ENCODE measurements at regions not wholly inside any gene's neighbourhood (a gene's known extent, or its start where the extent isn't known, plus 50 kb on each side); places are given as distances from the start of the nearest gene placed in this dataset.

DNA sequence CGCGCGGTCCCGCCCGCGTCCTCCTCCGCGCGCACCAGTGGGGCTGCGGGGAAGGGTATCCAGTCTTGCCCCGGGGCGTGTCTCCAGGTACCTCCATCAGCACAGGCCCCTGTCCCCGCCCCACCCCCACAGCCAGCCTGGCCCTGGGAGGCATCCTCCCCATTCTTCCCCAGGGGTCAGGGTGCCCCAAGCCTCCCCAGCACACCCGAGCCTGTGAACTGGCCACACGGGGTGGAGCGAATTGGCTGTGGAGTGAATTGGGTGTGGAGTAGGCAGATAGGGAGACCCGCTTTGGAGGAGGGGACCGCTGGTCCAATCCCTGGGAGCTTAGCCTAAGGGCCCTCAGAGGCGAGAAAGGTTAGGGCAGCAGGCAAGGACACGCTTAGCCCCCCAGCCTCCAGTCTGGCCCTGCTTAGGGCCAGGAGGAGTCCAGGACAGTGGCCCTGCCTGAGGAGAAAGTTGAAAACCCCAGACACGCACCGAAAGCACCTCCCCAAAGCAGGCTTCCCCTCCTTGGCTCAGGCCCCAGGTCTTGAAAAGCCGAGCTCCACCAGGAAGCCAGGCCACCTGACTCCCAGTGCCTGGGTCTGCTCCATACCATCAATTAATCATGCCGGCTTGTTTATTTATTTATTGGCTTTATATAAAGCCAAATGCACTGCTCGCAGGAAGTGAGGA, 107.7 kb upstream of the SLC6A11 start:
- H3K4me3 ChIP-seq (ENCODE audit: low read depth in 2 of 2, low read length in 1 of 2): no peak overlapping the region; a peak in 1 of 4 replicates
- H3K9me3 ChIP-seq: no peaks in the 10 kb centered on the region
- 42% methylated on average over 18 of the region's 25 CpGs for WGBS (ENCODE audit: low lambda C conversion rate)
- no peak overlapping the region for H3K4me2 ChIP-seq
- H3K9ac ChIP-seq: no peak overlapping the region
- no peak for TF ChIP-seq NRF1 (IDR thresholded peaks at IDR 0.05; ENCODE audit: low read depth, low read length)
- TF ChIP-seq, protein P1, sequence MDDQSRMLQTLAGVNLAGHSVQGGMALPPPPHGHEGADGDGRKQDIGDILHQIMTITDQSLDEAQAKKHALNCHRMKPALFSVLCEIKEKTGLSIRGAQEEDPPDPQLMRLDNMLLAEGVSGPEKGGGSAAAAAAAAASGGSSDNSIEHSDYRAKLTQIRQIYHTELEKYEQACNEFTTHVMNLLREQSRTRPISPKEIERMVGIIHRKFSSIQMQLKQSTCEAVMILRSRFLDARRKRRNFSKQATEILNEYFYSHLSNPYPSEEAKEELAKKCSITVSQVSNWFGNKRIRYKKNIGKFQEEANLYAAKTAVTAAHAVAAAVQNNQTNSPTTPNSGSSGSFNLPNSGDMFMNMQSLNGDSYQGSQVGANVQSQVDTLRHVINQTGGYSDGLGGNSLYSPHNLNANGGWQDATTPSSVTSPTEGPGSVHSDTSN (IDR thresholded peaks at IDR 0.05): no peak
- no peak for TF ChIP-seq FOXJ3 (CRISPR knock-in tag; IDR thresholded peaks at IDR 0.05)
- TF ChIP-seq CHD2 (IDR thresholded peaks at IDR 0.05; ENCODE audit: low read length, partially characterized antibody): no peak
- TF ChIP-seq, protein P2, sequence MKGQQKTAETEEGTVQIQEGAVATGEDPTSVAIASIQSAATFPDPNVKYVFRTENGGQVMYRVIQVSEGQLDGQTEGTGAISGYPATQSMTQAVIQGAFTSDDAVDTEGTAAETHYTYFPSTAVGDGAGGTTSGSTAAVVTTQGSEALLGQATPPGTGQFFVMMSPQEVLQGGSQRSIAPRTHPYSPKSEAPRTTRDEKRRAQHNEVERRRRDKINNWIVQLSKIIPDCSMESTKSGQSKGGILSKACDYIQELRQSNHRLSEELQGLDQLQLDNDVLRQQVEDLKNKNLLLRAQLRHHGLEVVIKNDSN (IDR thresholded peaks at IDR 0.05; ENCODE audit: borderline replicate concordance, low read depth): no peak
- no peak for TF ChIP-seq POLR2AphosphoS5 (IDR thresholded peaks at IDR 0.05; ENCODE audit: low read depth, low read length)
- TF ChIP-seq EP300 (IDR thresholded peaks at IDR 0.05; ENCODE audit: borderline replicate concordance in 1 of 2, low read depth in 1 of 2, low read length in 1 of 2): no peak
- TF ChIP-seq SIN3A (IDR thresholded peaks at IDR 0.05; ENCODE audit: borderline replicate concordance, low read depth, low read length): no peak
- TF ChIP-seq EZH2phosphoT487 (IDR thresholded peaks at IDR 0.05; ENCODE audit: borderline replicate concordance, low read depth): no peak
- no peak for TF ChIP-seq RCOR1 (IDR thresholded peaks at IDR 0.05; ENCODE audit: low read length)
- peaks cover 0 to 6% of the 10 kb centered on the region in 2 experiments; a peak in 1 of 4 replicates for H3K4me1 ChIP-seq (ENCODE audit: control insufficient read depth in 1 of 2, insufficient read depth in 2 of 2, low read depth in 1 of 2, low read length in 1 of 2)
- no peaks in the 10 kb centered on the region for H4K20me1 ChIP-seq (ENCODE audit: insufficient read depth)
- H3K36me3 ChIP-seq (replicated peaks in 1 of 2; ENCODE audit: control insufficient read depth in 1 of 2, insufficient read depth in 2 of 2, low read length in 1 of 2): no peaks in the 10 kb centered on the region
- H3K79me2 ChIP-seq (ENCODE audit: insufficient read depth): no peaks in the 10 kb centered on the region
- POLR2A ChIA-PET: no interaction called here
- peaks cover 18% of the 10 kb centered on the region; the same call in 1 of the 2 replicates for H3K27me3 ChIP-seq (ENCODE audit: insufficient read depth)
- H2AFZ ChIP-seq (ENCODE audit: low read depth): no peak overlapping the region
- CTCF ChIA-PET: interaction anchor here (0.7 to 23.2 kb wide), 16 partner anchors 9 to 371 kb away, joined by 3 to 174 read pairs (median 4); no protein-coding TSS in a partner anchor
- H3K9me2 ChIP-seq: no peaks in the 10 kb centered on the region
- no peak overlapping the region for H3K27ac ChIP-seq (ENCODE audit: low read depth in 2 of 2, low read length in 1 of 2)
- H3F3A ChIP-seq (replicated peaks; ENCODE audit: insufficient read depth): no peaks in the 10 kb centered on the region
- peak; percentile 35 for DNase-seq

DNA sequence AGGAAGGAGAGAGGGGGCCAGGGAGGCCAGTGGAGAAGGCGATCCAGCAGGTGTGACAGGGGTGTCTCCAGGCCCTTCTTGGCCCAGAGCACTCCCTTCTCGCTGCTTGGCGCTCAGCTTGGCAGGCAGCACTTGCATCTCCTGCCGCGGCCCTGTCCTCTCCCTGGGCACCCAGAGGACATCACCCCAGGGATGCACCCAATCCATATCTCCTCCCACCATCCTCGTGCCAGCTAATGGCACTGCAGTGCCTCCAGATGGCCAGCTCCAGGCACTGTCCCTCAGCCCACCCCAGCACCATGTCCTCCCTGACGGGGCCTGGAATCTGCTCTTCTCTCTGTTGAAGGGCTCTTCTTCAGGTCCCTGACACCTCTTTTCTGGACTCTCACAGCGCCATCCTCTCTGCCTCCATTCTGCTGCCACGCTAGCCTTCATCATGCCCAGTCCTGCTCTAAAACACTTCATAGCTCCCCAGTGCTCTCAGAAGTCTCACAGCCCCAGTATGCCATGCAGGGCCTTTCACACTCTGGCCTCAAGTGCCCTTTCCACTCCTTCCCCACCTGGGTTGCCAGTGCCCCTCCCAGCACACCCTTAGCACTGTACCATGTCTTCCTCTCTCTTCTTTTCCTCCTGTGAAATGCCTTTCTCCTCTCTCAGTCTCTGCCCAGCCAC, 106.8 kb upstream of the SLC6A11 start:
- Histone ChIP-seq H3K27me3 (ENCODE audit: insufficient read depth) (peaks cover 18% of the 10 kb centered on the region; the same call in 1 of the 2 replicates), H3K4me1 (ENCODE audit: control insufficient read depth in 1 of 2, insufficient read depth in 2 of 2, low read depth in 1 of 2, low read length in 1 of 2) (peaks cover 0 to 6% of the 10 kb centered on the region in 2 experiments; a peak in 1 of 4 replicates), H3K79me2 (ENCODE audit: insufficient read depth) (no peaks in the 10 kb centered on the region), H3K9me3 (no peaks in the 10 kb centered on the region), H3K9me2 (no peaks in the 10 kb centered on the region), H2AFZ (ENCODE audit: low read depth) (no peak overlapping the region), H3K9ac (no peak overlapping the region), H3K4me2 (no peak overlapping the region), H3K27ac (ENCODE audit: low read depth in 2 of 2, low read length in 1 of 2) (no peak overlapping the region), H3K36me3 (replicated peaks in 1 of 2; ENCODE audit: control insufficient read depth in 1 of 2, insufficient read depth in 2 of 2, low read length in 1 of 2) (no peaks in the 10 kb centered on the region), H3K4me3 (ENCODE audit: low read depth in 2 of 2, low read length in 1 of 2) (no peak overlapping the region), H4K20me1 (ENCODE audit: insufficient read depth) (no peaks in the 10 kb centered on the region), H3F3A (replicated peaks; ENCODE audit: insufficient read depth) (no peaks in the 10 kb centered on the region)
- DNase-seq: peak; percentile 72
- POLR2A ChIA-PET: no interaction called here
- 67% methylated on average over 4 of the region's 9 CpGs for WGBS (ENCODE audit: low lambda C conversion rate)
- CTCF ChIA-PET: interaction anchor here (0.6 to 23.2 kb wide), 19 partner anchors 8 to 372 kb away, joined by 3 to 174 read pairs (median 3); no protein-coding TSS in a partner anchor
- TF ChIP-seq SMC3 (IDR thresholded peaks at IDR 0.05; ENCODE audit: low read depth, low read length): peak; percentile 20; the same call in 1 of the 2 replicates
- peak; percentile 62 for TF ChIP-seq RAD21 (IDR thresholded peaks at IDR 0.05; ENCODE audit: low read length)
- TF ChIP-seq, protein P3, sequence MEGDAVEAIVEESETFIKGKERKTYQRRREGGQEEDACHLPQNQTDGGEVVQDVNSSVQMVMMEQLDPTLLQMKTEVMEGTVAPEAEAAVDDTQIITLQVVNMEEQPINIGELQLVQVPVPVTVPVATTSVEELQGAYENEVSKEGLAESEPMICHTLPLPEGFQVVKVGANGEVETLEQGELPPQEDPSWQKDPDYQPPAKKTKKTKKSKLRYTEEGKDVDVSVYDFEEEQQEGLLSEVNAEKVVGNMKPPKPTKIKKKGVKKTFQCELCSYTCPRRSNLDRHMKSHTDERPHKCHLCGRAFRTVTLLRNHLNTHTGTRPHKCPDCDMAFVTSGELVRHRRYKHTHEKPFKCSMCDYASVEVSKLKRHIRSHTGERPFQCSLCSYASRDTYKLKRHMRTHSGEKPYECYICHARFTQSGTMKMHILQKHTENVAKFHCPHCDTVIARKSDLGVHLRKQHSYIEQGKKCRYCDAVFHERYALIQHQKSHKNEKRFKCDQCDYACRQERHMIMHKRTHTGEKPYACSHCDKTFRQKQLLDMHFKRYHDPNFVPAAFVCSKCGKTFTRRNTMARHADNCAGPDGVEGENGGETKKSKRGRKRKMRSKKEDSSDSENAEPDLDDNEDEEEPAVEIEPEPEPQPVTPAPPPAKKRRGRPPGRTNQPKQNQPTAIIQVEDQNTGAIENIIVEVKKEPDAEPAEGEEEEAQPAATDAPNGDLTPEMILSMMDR (IDR thresholded peaks at IDR 0.05): no peak
- TF ChIP-seq, protein P4, sequence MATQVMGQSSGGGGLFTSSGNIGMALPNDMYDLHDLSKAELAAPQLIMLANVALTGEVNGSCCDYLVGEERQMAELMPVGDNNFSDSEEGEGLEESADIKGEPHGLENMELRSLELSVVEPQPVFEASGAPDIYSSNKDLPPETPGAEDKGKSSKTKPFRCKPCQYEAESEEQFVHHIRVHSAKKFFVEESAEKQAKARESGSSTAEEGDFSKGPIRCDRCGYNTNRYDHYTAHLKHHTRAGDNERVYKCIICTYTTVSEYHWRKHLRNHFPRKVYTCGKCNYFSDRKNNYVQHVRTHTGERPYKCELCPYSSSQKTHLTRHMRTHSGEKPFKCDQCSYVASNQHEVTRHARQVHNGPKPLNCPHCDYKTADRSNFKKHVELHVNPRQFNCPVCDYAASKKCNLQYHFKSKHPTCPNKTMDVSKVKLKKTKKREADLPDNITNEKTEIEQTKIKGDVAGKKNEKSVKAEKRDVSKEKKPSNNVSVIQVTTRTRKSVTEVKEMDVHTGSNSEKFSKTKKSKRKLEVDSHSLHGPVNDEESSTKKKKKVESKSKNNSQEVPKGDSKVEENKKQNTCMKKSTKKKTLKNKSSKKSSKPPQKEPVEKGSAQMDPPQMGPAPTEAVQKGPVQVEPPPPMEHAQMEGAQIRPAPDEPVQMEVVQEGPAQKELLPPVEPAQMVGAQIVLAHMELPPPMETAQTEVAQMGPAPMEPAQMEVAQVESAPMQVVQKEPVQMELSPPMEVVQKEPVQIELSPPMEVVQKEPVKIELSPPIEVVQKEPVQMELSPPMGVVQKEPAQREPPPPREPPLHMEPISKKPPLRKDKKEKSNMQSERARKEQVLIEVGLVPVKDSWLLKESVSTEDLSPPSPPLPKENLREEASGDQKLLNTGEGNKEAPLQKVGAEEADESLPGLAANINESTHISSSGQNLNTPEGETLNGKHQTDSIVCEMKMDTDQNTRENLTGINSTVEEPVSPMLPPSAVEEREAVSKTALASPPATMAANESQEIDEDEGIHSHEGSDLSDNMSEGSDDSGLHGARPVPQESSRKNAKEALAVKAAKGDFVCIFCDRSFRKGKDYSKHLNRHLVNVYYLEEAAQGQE (IDR thresholded peaks at IDR 0.05; ENCODE audit: low read depth, low read length): no peak
